COLO668 (cell line): ENCODE measurements at regions not wholly inside any gene's neighbourhood (a gene's known extent, or its start where the extent isn't known, plus 50 kb on each side); places are given as distances from the start of the nearest gene placed in this dataset.
"Not testable (repeated sequence)": the region's sequence is repeated elsewhere in the genome, so short reads cannot be mapped to it uniquely, and the experiment has no call there.

ENCODE experiments used
- DNase-seq: peaks from one replicate; lab custom pipeline; 2025; ENCODE audit not compliant: unreplicated experiment; lab: John Stamatoyannopoulos, UW

GRCh38 chr14:29982171-29982570 is 54.5 kb upstream of the PRKD1 start:
- DNase-seq: no peak

- DNase-seq: no peak
Observed at GRCh38 chr14:29982993-29983392, 55.3 kb upstream of the PRKD1 start.

- not testable (repeated sequence) for DNase-seq
Observed at GRCh38 chr14:29990344-29990857, 62.8 kb upstream of the PRKD1 start.

- no peak for DNase-seq
Observed at GRCh38 chr14:29990993-29991392, 63.3 kb upstream of the PRKD1 start.

- DNase-seq: no peak
Observed at GRCh38 chr14:29993143-29993542, 65.5 kb upstream of the PRKD1 start.

- DNase-seq: no peak
Observed at GRCh38 chr14:29999013-29999539, 71.4 kb upstream of the PRKD1 start.

GRCh38 chr14:30002859-30003258 is 75.2 kb upstream of the PRKD1 start:
- no peak for DNase-seq

- DNase-seq: no peak
Observed at GRCh38 chr14:30005114-30005808, 77.6 kb upstream of the PRKD1 start.

GRCh38 chr14:30006695-30007094 is 79.0 kb upstream of the PRKD1 start:
- DNase-seq: no peak

GRCh38 chr14:30015489-30015888 is 87.8 kb upstream of the PRKD1 start:
- DNase-seq: no peak

- DNase-seq: no peak
Observed at GRCh38 chr14:30016002-30016401, 88.4 kb upstream of the PRKD1 start.

- no peak for DNase-seq
Observed at GRCh38 chr14:30017370-30017993, 89.8 kb upstream of the PRKD1 start.

GRCh38 chr14:30020271-30020670 is 92.6 kb upstream of the PRKD1 start:
- no peak for DNase-seq

- no peak for DNase-seq
Observed at GRCh38 chr14:30020687-30021086, 93.0 kb upstream of the PRKD1 start.

- not testable (repeated sequence) for DNase-seq
Observed at GRCh38 chr14:30023350-30023749, 95.7 kb upstream of the PRKD1 start.

- no peak for DNase-seq
Observed at GRCh38 chr14:30034152-30034551, 106.5 kb upstream of the PRKD1 start.

- DNase-seq: no peak
Observed at GRCh38 chr14:30035361-30035760, 107.7 kb upstream of the PRKD1 start.

- DNase-seq: no peak
Observed at GRCh38 chr14:30045720-30046119, 118.1 kb upstream of the PRKD1 start.

- no peak for DNase-seq
Observed at GRCh38 chr14:30053103-30053502, 125.5 kb upstream of the PRKD1 start.

- DNase-seq: no peak
Observed at GRCh38 chr14:30054201-30054600, 126.6 kb upstream of the PRKD1 start.

- DNase-seq: no peak
Observed at GRCh38 chr14:30058401-30058800, 130.8 kb upstream of the PRKD1 start.

- DNase-seq: no peak
Observed at GRCh38 chr14:30063746-30064145, 136.1 kb upstream of the PRKD1 start.
